CD4-positive, alpha-beta T cell (primary cell): ENCODE measurements at regions not wholly inside any gene's neighbourhood (a gene's known extent, or its start where the extent isn't known, plus 50 kb on each side); places are given as distances from the start of the nearest gene placed in this dataset.

ENCODE experiments used
- ATAC-seq: fragments of 200-7000 bp; cut with Tn5 transposase; one replicate; pipeline ENCODE4 v1.10.0; 2022; ENCODE audit warnings: mild to moderate bottlenecking; ENCODE audit not compliant: poor library complexity
- CTCF ChIA-PET: fragments of 350-600 bp; sonication (Branson Sonifier 250); formaldehyde crosslinking; loops from one replicate; lab custom pipeline; 2021; ENCODE audit warnings: antibody characterized with exemption, inconsistent platforms; lab: Charles Lee
- POLR2A ChIA-PET: fragments of 350-600 bp; sonication (Branson Sonifier 250); formaldehyde crosslinking; loops from one replicate; lab custom pipeline; 2021; ENCODE audit warnings: antibody characterized with exemption, inconsistent platforms; lab: Charles Lee
- DNase-seq, 14 experiments: peaks; one replicate each; pipeline ENCODE4 v3.0.0-alpha.2; 2013 to 2020; ENCODE audit warnings: mixed read lengths in 2 of 14
- H3K27ac ChIP-seq, 2 donors: one replicate each; pipeline versions ENCODE4 v1.5.1 to v1.7.0; 2013; ENCODE audit warnings: low read length in 2 of 2, low read depth in 1 of 2, mild to moderate bottlenecking in 1 of 2
- H3K27me3 ChIP-seq, 2 experiments: 1 replicate in 1 of 2; 2 replicates in 1 of 2; pipeline versions ENCODE4 v1.6.1 to v1.7.0; 2013; ENCODE audit warnings: low read length in 2 of 2, control low read depth in 1 of 2, mild to moderate bottlenecking in 1 of 2, moderate library complexity in 1 of 2; ENCODE audit not compliant: insufficient read depth in 2 of 2, control insufficient read depth in 1 of 2
- H3K36me3 ChIP-seq: one replicate; pipeline ENCODE4 v1.6.1; 2013; ENCODE audit warnings: low read length, control low read depth; ENCODE audit not compliant: insufficient read depth
- H3K4me1 ChIP-seq: one replicate; pipeline ENCODE4 v1.6.1; 2013; ENCODE audit warnings: low read length, control low read depth; ENCODE audit not compliant: insufficient read depth
- H3K4me3 ChIP-seq: one replicate; pipeline ENCODE4 v1.5.1; 2013; ENCODE audit warnings: mild to moderate bottlenecking, low read length, moderate library complexity
- H3K9me3 ChIP-seq, 2 experiments: 1 replicate in 1 of 2; 2 replicates in 1 of 2; pipeline versions ENCODE4 v1.6.1 to v1.7.0; 2013; ENCODE audit warnings: low read length in 2 of 2, mild to moderate bottlenecking in 2 of 2, control low read depth in 1 of 2, moderate library complexity in 1 of 2; ENCODE audit not compliant: control insufficient read depth in 1 of 2, insufficient read depth in 1 of 2
- H3K27ac Mint-ChIP-seq: one replicate; pipeline ENCODE4 v1.8.0; 2020; ENCODE audit warnings: mixed read lengths
- H3K27me3 Mint-ChIP-seq: one replicate; pipeline ENCODE4 v1.8.0; 2021; ENCODE audit warnings: mixed read lengths
- H3K36me3 Mint-ChIP-seq: one replicate; pipeline ENCODE4 v1.8.0; 2021; ENCODE audit warnings: low read depth, mixed read lengths
- H3K4me1 Mint-ChIP-seq: one replicate; pipeline ENCODE4 v1.8.0; 2021; ENCODE audit warnings: low read depth, mixed read lengths
- H3K4me3 Mint-ChIP-seq: one replicate; pipeline ENCODE4 v1.8.0; 2020; ENCODE audit warnings: mild to moderate bottlenecking, mixed read lengths
- H3K9me3 Mint-ChIP-seq: one replicate; pipeline ENCODE4 v1.8.0; 2020; ENCODE audit warnings: mixed read lengths
- CTCF ChIP-seq: fragments of 200-600 bp; IDR thresholded peaks from one replicate; pipeline ENCODE4 v1.8.0; 2022; ENCODE audit warnings: antibody characterized with exemption, mild to moderate bottlenecking
- intact Hi-C, 2 experiments: fragments of 100-400 bp; cut with DNase I in 1 of 2; cut with micrococcal nuclease in 1 of 2; formaldehyde crosslinking; loops; one replicate each; pipeline versions ENCODE4 v1.15.1 to v1.9.0; 2023 to 2025; cut with DNase I, micrococcal nuclease

GRCh38 chr21:20388400-20388799 lies 609.8 kb upstream of the NCAM2 start:
- no peak overlapping the region for H3K4me3 ChIP-seq
- Mint-ChIP-seq H3K9me3 (peaks cover 20% of the 10 kb centered on the region), H3K27ac (no peak overlapping the region), H3K27me3 (no peaks in the 10 kb centered on the region), H3K4me3 (no peak overlapping the region), H3K36me3 (no peaks in the 10 kb centered on the region), H3K4me1 (no peaks in the 10 kb centered on the region)
- DNase-seq, result no peak
- intact Hi-C loops, result no loop called here
- no peaks in the 10 kb centered on the region for H3K27me3 ChIP-seq
- CTCF ChIA-PET, result no interaction called here
- no peak for ATAC-seq
- POLR2A ChIA-PET, result no interaction called here
- H3K4me1 ChIP-seq, result no peaks in the 10 kb centered on the region
- H3K9me3 ChIP-seq, result peaks cover 0 to 3% of the 10 kb centered on the region in 2 experiments
- H3K27ac ChIP-seq, result no peak overlapping the region
- TF ChIP-seq CTCF, result no peak
- H3K36me3 ChIP-seq, result no peaks in the 10 kb centered on the region

DNA sequence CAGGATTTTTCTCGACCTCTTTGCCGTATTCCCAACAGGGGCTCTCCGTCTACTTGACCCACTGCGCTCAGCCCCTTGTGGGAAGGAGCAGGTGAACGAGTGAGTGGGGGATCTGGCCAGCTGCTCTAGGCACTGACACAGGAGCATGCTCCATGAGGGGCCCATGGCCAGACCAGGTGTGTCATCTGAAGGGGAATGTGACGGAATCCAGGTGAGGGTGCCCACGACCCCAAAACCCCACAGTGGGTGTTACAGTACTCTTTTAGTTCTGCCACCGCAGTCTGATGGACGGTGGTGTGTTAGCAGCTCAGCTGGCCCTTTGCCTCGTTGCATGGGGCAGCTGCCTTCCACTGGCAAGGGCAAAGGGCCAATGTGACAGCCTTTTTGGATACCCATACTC lies 601.4 kb upstream of the NCAM2 start:
- ChIA-PET CTCF (interaction anchor here (0.5 kb wide), 1 partner anchor 1064 kb away, joined by 3 read pairs; no protein-coding TSS in a partner anchor), POLR2A (no interaction called here)
- no peak overlapping the region for H3K27ac ChIP-seq
- Mint-ChIP-seq H3K27ac (no peak overlapping the region), H3K9me3 (peaks cover 9% of the 10 kb centered on the region), H3K4me1 (no peaks in the 10 kb centered on the region), H3K27me3 (no peaks in the 10 kb centered on the region), H3K36me3 (no peaks in the 10 kb centered on the region), H3K4me3 (no peak overlapping the region)
- ATAC-seq (no peak), DNase-seq (no peak)
- no peaks in the 10 kb centered on the region for H3K4me1 ChIP-seq
- no peaks in the 10 kb centered on the region for H3K36me3 ChIP-seq
- intact Hi-C loops, result no loop called here
- TF ChIP-seq CTCF, result no peak
- no peak overlapping the region for H3K4me3 ChIP-seq
- no peaks in the 10 kb centered on the region for H3K27me3 ChIP-seq
- H3K9me3 ChIP-seq, result peaks cover 4 to 10% of the 10 kb centered on the region in 2 experiments

DNA sequence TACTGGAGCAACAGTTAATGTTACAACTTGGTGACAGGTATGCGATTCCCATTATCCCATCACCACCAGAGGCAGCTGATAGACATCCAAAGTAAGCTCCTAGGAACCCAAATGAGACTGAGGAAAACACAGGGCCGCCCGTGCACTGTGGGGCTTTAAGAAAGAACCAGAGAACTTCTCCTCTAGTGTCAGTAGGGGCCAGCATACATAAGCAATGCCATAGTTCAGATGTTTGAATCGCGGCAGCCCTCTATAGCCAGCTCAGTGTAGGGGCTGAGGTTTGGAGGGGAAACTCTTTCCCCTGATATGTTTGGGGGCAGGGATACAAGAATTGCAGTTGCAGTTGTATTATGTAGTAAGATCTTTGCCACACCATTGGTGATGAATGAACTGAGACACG lies 593.3 kb upstream of the NCAM2 start:
- ChIA-PET POLR2A (no interaction called here), CTCF (no interaction called here)
- DNase-seq (no peak), ATAC-seq (no peak)
- no peaks in the 10 kb centered on the region for H3K4me1 Mint-ChIP-seq
- no peak overlapping the region for H3K4me3 Mint-ChIP-seq
- Histone ChIP-seq H3K4me1 (no peaks in the 10 kb centered on the region), H3K36me3 (no peaks in the 10 kb centered on the region), H3K9me3 (peaks cover 0 to 5% of the 10 kb centered on the region in 2 experiments), H3K27ac (no peak overlapping the region), H3K27me3 (no peaks in the 10 kb centered on the region), H3K4me3 (no peak overlapping the region)
- TF ChIP-seq CTCF, result no peak
- H3K27ac Mint-ChIP-seq, result no peak overlapping the region
- no peaks in the 10 kb centered on the region for H3K36me3 Mint-ChIP-seq
- H3K9me3 Mint-ChIP-seq, result peaks cover 8% of the 10 kb centered on the region
- H3K27me3 Mint-ChIP-seq, result no peaks in the 10 kb centered on the region
- intact Hi-C loops, result no loop called here
